CD4-positive, alpha-beta T cell treated with Interleukin-17A for 1 hour (primary cell): ENCODE measurements at regions not wholly inside any gene's neighbourhood (a gene's known extent, or its start where the extent isn't known, plus 50 kb on each side); places are given as distances from the start of the nearest gene placed in this dataset.

Experiments
- DNase-seq: peaks from one replicate; pipeline ENCODE4 v3.0.0-alpha.2; 2020

- DNase-seq = no peak
Measured at GRCh38 chr16:86202760-86203426, 303.9 kb downstream of the IRF8 start.

- no peak for DNase-seq
Measured at GRCh38 chr16:86203557-86204275, 304.8 kb downstream of the IRF8 start.

- DNase-seq = no peak
Measured at GRCh38 chr16:86205521-86206245, 304.6 kb upstream of the FOXF1 start.

GRCh38 chr16:86207350-86207749, 303.0 kb upstream of the FOXF1 start:
- no peak for DNase-seq

GRCh38 chr16:86209202-86209601, 301.1 kb upstream of the FOXF1 start:
- no peak for DNase-seq

- no peak for DNase-seq
Measured at GRCh38 chr16:86210403-86211193, 299.7 kb upstream of the FOXF1 start.

- no peak for DNase-seq
Measured at GRCh38 chr16:86211265-86211664, 299.1 kb upstream of the FOXF1 start.

GRCh38 chr16:86211800-86212199, 298.5 kb upstream of the FOXF1 start:
- no peak for DNase-seq

- no peak for DNase-seq
Measured at GRCh38 chr16:86212706-86213436, 297.5 kb upstream of the FOXF1 start.

GRCh38 chr16:86213437-86214205, 296.7 kb upstream of the FOXF1 start:
- no peak for DNase-seq

GRCh38 chr16:86214326-86215232, 295.7 kb upstream of the FOXF1 start:
- DNase-seq = no peak

- no peak for DNase-seq
Measured at GRCh38 chr16:86215233-86215978, 294.9 kb upstream of the FOXF1 start.

- no peak for DNase-seq
Measured at GRCh38 chr16:86215979-86216585, 294.2 kb upstream of the FOXF1 start.

GRCh38 chr16:86216591-86216990, 293.7 kb upstream of the FOXF1 start:
- DNase-seq = no peak

- no peak for DNase-seq
Measured at GRCh38 chr16:86217001-86217890, 293.1 kb upstream of the FOXF1 start.

- no peak for DNase-seq
Measured at GRCh38 chr16:86217891-86218270, 292.4 kb upstream of the FOXF1 start.

GRCh38 chr16:86218479-86219170, 291.7 kb upstream of the FOXF1 start:
- no peak for DNase-seq
